H54 (cell line): ENCODE measurements at regions not wholly inside any gene's neighbourhood (a gene's known extent, or its start where the extent isn't known, plus 50 kb on each side); places are given as distances from the start of the nearest gene placed in this dataset.

Source experiments
- DNase-seq: peaks from one replicate; pipeline ENCODE4 v3.0.0; 2011; ENCODE audit warnings: low spot score, mixed read lengths; ENCODE audit not compliant: insufficient read length
- FAIRE-seq: peaks from 3 replicates; lab custom pipeline; 2011; peaks lifted over from hg19 to GRCh38; lab: Jason Lieb, UNC
- POLR2A ChIP-seq: IDR thresholded peaks from 2 replicates; pipeline ENCODE4 v1.6.1; 2011; ENCODE audit warnings: low read depth, mild to moderate bottlenecking, low read length

- no peak for TF ChIP-seq POLR2A
- no peak for FAIRE-seq
- DNase-seq: no peak
These were observed 447.8 kb downstream of the MTRR start for GRCh38 chr5:8316608-8317280.

GRCh38 chr5:8317335-8317734 lies 448.4 kb downstream of the MTRR start:
- DNase-seq (no peak), FAIRE-seq (no peak)

DNA sequence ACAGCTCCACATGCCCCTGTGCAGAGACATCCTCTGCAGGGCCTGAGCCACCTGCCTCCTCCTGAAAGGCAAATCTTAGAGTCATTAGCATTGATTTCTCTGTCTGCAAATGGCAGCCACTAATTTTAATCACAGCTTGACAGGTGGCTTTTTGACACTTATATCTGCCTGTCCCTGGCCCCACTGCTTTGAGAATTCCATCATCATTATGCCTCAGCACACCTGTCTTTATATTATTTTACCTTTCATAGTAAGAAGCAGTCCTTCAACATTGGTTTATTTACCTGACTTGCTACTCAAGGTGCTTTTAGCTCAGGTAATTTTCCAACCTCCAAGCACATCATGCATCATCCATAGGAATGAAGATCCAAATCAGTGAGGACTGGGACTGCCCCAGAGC lies 451.3 kb downstream of the MTRR start:
- no peak for FAIRE-seq
- no peak for DNase-seq
- no peak for TF ChIP-seq POLR2A

More at GRCh38 chr5:8317335-8317734, 448.4 kb downstream of the MTRR start:
- TF ChIP-seq POLR2A: no peak

GRCh38 chr5:8321272-8321671 lies 452.3 kb downstream of the MTRR start:
- FAIRE-seq (no peak), DNase-seq (no peak)
- TF ChIP-seq POLR2A: no peak

DNA sequence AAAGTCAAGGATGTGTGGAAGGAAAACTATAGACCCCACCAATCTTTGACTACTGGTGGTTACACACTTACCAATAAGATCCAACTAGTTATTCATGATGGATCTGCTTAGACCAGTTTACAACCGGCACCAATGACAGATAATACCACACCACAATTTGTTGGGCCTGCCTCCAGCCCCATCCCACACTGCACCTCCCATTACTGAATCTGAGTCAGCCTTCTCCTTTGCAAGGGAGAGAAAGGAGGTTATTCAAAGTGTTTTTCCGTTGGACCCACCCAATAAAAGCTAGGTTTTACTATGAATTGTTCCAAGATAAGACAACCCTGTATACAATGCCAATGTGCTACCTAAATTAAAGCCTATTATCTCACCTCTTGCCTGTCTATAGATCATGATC lies 453.5 kb downstream of the MTRR start:
- DNase-seq (no peak), FAIRE-seq (no peak)
- no peak for TF ChIP-seq POLR2A

DNA sequence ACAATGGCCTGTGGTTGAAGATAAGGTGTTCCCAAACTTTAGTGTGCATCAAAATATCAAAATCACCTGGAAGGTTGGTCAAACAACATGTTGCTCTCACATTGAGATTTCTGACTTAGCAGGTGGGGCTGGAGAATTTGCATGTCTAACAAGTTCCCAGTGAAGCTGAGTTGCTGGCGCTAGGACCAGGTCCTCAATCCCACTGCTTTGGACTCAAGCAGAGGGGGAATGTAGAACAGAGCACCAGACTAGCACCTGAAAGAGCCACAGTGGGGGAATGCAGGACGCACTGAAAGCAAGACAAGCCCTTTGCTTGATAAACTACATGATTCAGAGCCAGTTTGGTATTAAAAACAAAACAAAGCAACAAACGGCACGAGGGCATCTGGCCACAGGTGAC lies 458.1 kb downstream of the MTRR start:
- DNase-seq: no peak
- no peak for TF ChIP-seq POLR2A
- no peak for FAIRE-seq

GRCh38 chr5:8329773-8330172 lies 460.8 kb downstream of the MTRR start:
- TF ChIP-seq POLR2A: no peak
- FAIRE-seq (peak; percentile 69), DNase-seq (peak; percentile 28)

DNA sequence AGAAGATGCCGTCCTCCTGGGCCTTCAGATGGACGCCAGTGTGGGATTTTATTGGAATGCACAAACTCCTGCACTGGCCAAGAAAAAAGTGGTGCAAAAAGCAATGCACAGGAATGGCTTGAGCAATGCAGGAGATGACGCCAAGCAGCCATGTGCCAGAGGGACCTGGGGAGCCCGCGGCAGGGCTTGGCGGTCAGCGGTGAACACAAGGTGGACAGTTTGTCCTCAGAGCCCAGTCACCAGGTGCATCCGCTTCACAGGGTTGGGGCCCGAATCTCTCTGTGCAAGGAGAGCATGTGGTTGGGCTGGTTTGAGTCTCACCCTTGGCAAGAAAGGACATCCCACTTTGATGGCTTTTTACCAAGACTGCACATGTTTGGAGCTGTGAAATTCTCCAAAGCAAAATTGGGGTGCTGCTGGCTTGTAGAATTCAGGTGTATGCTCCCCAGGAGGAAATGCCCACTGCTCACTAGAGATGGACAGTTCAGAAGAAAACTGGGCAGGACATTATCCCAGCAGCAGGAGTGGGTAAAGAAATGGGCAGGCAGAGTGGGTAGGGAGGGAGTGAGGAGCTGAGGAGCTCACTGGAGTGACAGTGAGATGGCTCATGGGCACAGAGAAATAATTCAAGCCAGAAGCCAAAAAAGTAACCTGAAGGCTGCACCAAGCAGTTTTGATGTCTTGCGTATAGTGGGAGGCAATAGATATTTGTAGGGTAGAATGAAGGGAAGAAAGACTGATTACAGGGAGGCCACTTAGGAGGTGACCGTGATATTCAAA lies 463.9 kb downstream of the MTRR start:
- no peak for FAIRE-seq

DNA sequence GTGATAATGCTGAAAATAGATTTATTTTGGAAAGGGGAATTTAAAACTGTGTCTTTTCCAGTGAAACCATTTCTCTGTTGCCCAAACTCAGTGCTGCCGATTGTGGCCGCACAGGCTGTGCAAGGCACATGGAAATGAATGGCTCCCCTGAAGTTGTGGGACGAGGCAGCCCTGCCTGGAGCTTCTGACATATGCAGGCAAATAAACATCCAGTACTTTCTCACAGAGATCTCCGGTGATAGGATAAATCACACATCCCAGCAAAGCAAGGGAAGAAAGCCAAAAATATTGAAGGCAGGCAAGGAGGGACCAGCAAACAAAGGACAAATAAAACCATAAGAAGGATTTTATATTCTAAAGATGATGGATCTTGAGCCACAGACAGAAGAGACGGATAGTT lies 464.5 kb downstream of the MTRR start:
- no peak for TF ChIP-seq POLR2A
- FAIRE-seq (no peak), DNase-seq (no peak)

More for the DNA sequence above, 463.9 kb downstream of the MTRR start:
- DNase-seq: no peak
- TF ChIP-seq POLR2A: no peak

DNA sequence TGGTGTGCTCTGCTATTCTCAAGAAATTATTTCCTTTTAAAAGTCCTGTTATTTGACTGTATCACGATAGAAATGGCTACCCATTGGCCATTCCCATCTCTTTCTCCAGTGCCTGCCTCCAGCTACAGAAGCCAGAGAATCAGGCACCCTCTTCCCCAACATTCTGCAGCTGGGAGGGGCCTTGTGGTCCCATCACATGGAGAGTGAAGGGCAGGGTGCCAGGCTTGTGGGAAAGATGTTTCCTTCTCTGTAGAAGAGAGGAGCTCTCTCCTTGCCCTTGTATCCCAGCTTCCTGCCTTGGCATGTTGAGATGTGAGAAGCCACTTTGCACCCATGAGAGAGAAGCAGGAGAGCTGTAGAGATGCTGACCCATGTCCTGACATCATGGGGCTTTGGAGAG lies 465.0 kb downstream of the MTRR start:
- no peak for FAIRE-seq
- no peak for DNase-seq
- TF ChIP-seq POLR2A: no peak

GRCh38 chr5:8340261-8340660 lies 471.3 kb downstream of the MTRR start:
- FAIRE-seq (no peak), DNase-seq (no peak)
- no peak for TF ChIP-seq POLR2A

DNA sequence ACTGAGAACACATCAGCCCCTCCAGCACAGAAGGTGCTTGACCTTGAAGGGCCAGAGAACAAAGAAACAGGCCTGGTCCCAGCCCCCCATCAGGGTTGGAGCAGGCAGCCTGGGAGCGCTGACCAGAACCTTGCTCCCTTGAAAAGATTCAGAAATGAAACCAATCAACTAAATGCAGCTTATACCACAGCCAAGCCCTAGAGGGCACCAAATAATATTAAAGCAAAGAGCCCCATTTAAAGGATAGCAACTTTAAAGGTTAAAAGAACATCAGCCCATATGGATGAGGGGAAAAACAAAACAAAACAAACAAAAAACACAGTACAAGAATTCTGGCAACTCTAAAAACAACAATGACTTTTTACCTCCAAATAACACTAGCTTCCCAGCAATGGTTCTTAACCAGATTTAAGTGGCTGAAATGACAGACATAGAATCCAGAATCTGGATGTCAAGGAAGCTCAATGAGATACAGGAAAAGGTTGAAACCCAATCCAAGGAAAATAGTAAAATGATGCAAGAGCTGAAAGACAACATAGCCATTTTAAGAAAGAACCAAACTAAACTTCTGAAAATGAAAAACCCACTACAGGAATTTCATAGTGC lies 471.9 kb downstream of the MTRR start:
- DNase-seq: no peak
- no peak for FAIRE-seq
- no peak for TF ChIP-seq POLR2A

DNA sequence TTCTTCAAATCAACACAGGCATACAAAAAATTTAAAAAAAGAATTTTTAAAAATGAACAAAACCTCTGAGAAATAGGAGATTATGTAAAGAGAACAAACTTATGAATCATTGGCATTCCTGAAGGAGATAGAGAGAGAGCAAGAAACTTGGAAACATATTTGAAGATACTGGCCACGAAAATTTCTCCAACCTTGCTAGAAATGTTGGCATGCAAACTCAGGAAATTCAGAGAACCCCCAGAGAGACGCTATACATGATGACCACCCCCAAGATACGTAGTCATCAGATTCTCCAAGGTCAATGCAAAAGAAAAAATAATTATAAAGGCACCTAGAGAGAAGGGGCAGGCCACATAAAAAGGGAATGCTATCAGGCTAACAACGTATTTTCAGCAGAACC lies 472.5 kb downstream of the MTRR start:
- DNase-seq (no peak), FAIRE-seq (no peak)
- TF ChIP-seq POLR2A: no peak

DNA sequence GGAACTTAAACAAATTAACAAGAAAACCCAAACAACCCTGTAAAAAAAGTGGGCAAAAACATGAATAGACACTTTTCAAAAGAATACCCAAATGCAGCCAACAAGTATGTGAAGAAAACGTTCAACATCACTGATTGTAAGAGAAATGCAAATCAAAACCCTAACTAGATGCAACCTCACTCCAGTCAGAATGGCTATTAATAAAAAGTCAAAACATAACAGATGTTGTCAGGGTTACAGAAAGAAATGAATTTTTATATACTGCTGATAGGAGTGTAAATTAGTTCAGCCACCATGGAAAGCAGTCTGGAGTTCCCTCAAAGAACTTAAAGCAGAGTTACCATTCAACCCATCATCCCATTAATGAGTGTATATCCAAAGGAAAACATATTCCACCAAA lies 479.0 kb downstream of the MTRR start:
- FAIRE-seq (no peak), DNase-seq (no peak)
- no peak for TF ChIP-seq POLR2A
